CD8-positive, alpha-beta memory T cell (primary cell): ENCODE measurements at regions not wholly inside any gene's neighbourhood (a gene's known extent, or its start where the extent isn't known, plus 50 kb on each side); places are given as distances from the start of the nearest gene placed in this dataset.
"Not testable (repeated sequence)": the region's sequence is repeated elsewhere in the genome, so short reads cannot be mapped to it uniquely, and the experiment has no call there.

Experiments used
- CTCF ChIA-PET: fragments of 350-600 bp; sonication (Branson Sonifier 250); formaldehyde crosslinking; loops from one replicate; lab custom pipeline; 2021; ENCODE audit warnings: antibody characterized with exemption; lab: Charles Lee
- POLR2A ChIA-PET: fragments of 350-600 bp; sonication (Branson Sonifier 250); formaldehyde crosslinking; loops from one replicate; lab custom pipeline; 2021; ENCODE audit warnings: antibody characterized with exemption; lab: Charles Lee
- DNase-seq, 5 donors: peaks; one replicate each; pipeline versions ENCODE4 v3.0.0 to v3.0.0-alpha.2; 2020 to 2022; ENCODE audit warnings: mixed read lengths in 1 of 5
- H3K27ac ChIP-seq: one replicate; pipeline ENCODE4 v1.7.0; 2013; ENCODE audit warnings: low read depth, mild to moderate bottlenecking, low read length, moderate library complexity
- H3K27me3 ChIP-seq: 2 replicates; pipeline ENCODE4 v1.7.0; 2013; ENCODE audit warnings: low read length, mild to moderate bottlenecking; ENCODE audit not compliant: insufficient read depth, poor library complexity, severe bottlenecking
- H3K36me3 ChIP-seq: 2 replicates; pipeline ENCODE4 v1.7.0; 2013; ENCODE audit warnings: mild to moderate bottlenecking, low read length, moderate library complexity; ENCODE audit not compliant: insufficient read depth
- H3K4me1 ChIP-seq: 2 replicates; pipeline ENCODE4 v1.7.0; 2013; ENCODE audit warnings: mild to moderate bottlenecking, low read length, moderate library complexity; ENCODE audit not compliant: insufficient read depth
- H3K4me3 ChIP-seq: 2 replicates; pipeline ENCODE4 v1.7.0; 2013; ENCODE audit warnings: mild to moderate bottlenecking, low read length
- H3K9me3 ChIP-seq: 2 replicates; pipeline ENCODE4 v1.7.0; 2013; ENCODE audit warnings: mild to moderate bottlenecking, low read length
- H3K27ac Mint-ChIP-seq, 8 donors: one replicate each; pipeline ENCODE4 v1.8.0; 2020 to 2021; ENCODE audit warnings: mixed read lengths in 8 of 8, mild to moderate bottlenecking in 6 of 8, inconsistent platforms in 3 of 8, moderate library complexity in 3 of 8
- H3K27me3 Mint-ChIP-seq, 2 donors: one replicate each; pipeline ENCODE4 v1.8.0; 2020 to 2021; ENCODE audit warnings: mixed read lengths in 2 of 2, mild to moderate bottlenecking in 1 of 2, moderate library complexity in 1 of 2
- H3K36me3 Mint-ChIP-seq, 3 donors: one replicate each; pipeline ENCODE4 v1.8.0; 2020 to 2021; ENCODE audit warnings: mixed read lengths in 3 of 3, inconsistent platforms in 1 of 3, mild to moderate bottlenecking in 1 of 3
- H3K4me1 Mint-ChIP-seq, 3 donors: one replicate each; pipeline ENCODE4 v1.8.0; 2020 to 2021; ENCODE audit warnings: mixed read lengths in 3 of 3, inconsistent platforms in 1 of 3, mild to moderate bottlenecking in 1 of 3
- H3K4me3 Mint-ChIP-seq, 7 donors: one replicate each; pipeline ENCODE4 v1.8.0; 2020 to 2021; ENCODE audit warnings: mixed read lengths in 7 of 7, mild to moderate bottlenecking in 6 of 7, moderate library complexity in 4 of 7, inconsistent platforms in 2 of 7
- H3K9me3 Mint-ChIP-seq, 5 donors: one replicate each; pipeline ENCODE4 v1.8.0; 2020 to 2022; ENCODE audit warnings: mixed read lengths in 5 of 5, mild to moderate bottlenecking in 3 of 5, moderate library complexity in 2 of 5, inconsistent platforms in 1 of 5

GRCh38 chr5:118466418-118466817 is 521.9 kb downstream of the DTWD2 start:
- DNase-seq = no peak
- Mint-ChIP-seq H3K4me3 (no peak overlapping the region), H3K27me3 (no peaks in the 10 kb centered on the region), H3K36me3 (no peaks in the 10 kb centered on the region), H3K9me3 (peaks cover 0 to 7% (median 4%) of the 10 kb centered on the region in 5 donors), H3K4me1 (no peaks in the 10 kb centered on the region), H3K27ac (no peak overlapping the region)
- no peaks in the 10 kb centered on the region for H3K9me3 ChIP-seq
- H3K4me3 ChIP-seq = no peak overlapping the region
- no peak overlapping the region for H3K27ac ChIP-seq
- H3K36me3 ChIP-seq = no peaks in the 10 kb centered on the region
- CTCF ChIA-PET = no interaction called here
- POLR2A ChIA-PET = no interaction called here
- no peaks in the 10 kb centered on the region for H3K4me1 ChIP-seq
- no peaks in the 10 kb centered on the region for H3K27me3 ChIP-seq

DNA sequence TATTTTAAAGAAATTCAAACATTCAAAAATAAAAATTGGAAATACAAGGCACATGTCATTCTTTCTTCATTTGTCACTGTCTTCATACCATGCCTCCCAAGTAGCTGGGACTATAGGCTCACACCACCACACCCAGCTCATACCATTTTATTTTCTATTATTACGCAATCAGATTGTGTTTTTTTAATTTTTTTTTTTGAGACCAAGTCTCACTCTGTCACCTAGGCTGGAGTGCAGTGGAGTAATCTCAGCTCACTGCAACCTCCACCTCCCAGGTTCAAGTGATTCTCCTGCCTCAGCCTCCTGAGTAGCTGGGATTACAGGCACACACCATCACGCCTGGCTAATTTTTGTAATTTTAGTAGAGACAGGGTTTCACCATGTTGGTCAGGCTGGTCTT is 526.1 kb downstream of the DTWD2 start:
- POLR2A ChIA-PET, H3K4me1 ChIP-seq, H3K9me3 Mint-ChIP-seq, DNase-seq, H3K4me3 Mint-ChIP-seq, H3K27ac Mint-ChIP-seq, H3K27ac ChIP-seq, H3K9me3 ChIP-seq, CTCF ChIA-PET, H3K27me3 Mint-ChIP-seq, H3K36me3 ChIP-seq, H3K4me3 ChIP-seq, H3K27me3 ChIP-seq, H3K36me3 Mint-ChIP-seq, H3K4me1 Mint-ChIP-seq: not testable (repeated sequence)

DNA sequence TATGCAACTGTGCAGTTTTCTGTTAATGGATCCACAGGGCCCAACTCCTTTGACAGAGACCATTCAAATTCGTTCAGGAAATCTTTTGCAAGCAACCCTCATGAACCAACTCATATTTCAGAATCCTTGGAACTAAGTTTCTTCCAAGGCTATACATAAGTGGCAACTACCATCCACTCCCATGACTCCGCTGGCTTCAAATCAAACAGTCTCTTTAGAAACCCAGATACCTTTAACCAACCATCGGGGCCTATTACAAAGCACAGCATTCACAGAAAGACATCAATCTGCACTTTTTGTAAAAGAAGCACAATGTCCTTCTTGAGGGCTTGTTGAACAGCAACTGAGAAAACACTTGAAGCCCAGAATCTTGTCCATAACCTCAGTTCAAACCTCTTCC is 526.9 kb downstream of the DTWD2 start:
- Histone ChIP-seq H3K4me3 (no peak overlapping the region), H3K27ac (no peak overlapping the region), H3K4me1 (no peaks in the 10 kb centered on the region), H3K27me3 (no peaks in the 10 kb centered on the region), H3K9me3 (no peaks in the 10 kb centered on the region), H3K36me3 (no peaks in the 10 kb centered on the region)
- no peak for DNase-seq
- ChIA-PET CTCF (no interaction called here), POLR2A (no interaction called here)
- H3K36me3 Mint-ChIP-seq = no peaks in the 10 kb centered on the region
- no peaks in the 10 kb centered on the region for H3K4me1 Mint-ChIP-seq
- H3K27ac Mint-ChIP-seq = no peak overlapping the region
- H3K4me3 Mint-ChIP-seq = no peak overlapping the region
- H3K27me3 Mint-ChIP-seq = no peaks in the 10 kb centered on the region
- peaks cover 0 to 5% (median 3%) of the 10 kb centered on the region in 5 donors for H3K9me3 Mint-ChIP-seq

DNA sequence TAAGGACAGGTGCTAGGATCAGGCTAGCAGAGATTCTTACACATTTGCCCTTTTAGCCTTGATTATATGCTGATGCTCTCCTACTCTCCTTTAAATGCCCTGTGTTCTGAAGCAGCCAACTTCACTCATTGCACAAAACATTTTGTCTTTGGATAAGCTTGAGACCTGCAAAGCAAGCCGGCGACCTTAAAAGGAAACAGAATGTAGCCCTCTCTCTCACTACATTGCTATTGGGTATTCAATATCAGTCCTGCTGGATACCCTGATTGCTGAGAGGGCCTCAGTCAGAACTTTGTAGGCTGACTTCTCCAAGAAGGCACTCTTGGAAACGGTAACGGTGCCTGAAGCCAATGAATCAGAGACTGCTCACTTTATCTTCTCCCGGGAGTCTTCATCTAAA is 528.9 kb downstream of the DTWD2 start:
- H3K27me3 Mint-ChIP-seq = no peaks in the 10 kb centered on the region
- no peaks in the 10 kb centered on the region for H3K36me3 ChIP-seq
- no peak overlapping the region for H3K27ac Mint-ChIP-seq
- no peak overlapping the region for H3K27ac ChIP-seq
- H3K9me3 Mint-ChIP-seq = peaks cover 0 to 5% (median 3%) of the 10 kb centered on the region in 5 donors
- H3K36me3 Mint-ChIP-seq = no peaks in the 10 kb centered on the region
- POLR2A ChIA-PET = no interaction called here
- no peaks in the 10 kb centered on the region for H3K4me1 Mint-ChIP-seq
- DNase-seq = no peak
- no peaks in the 10 kb centered on the region for H3K9me3 ChIP-seq
- CTCF ChIA-PET = no interaction called here
- H3K4me3 Mint-ChIP-seq = no peak overlapping the region
- no peaks in the 10 kb centered on the region for H3K4me1 ChIP-seq
- no peaks in the 10 kb centered on the region for H3K27me3 ChIP-seq
- H3K4me3 ChIP-seq = no peak overlapping the region

- no peaks in the 10 kb centered on the region for H3K4me1 ChIP-seq
- no peaks in the 10 kb centered on the region for H3K9me3 ChIP-seq
- Mint-ChIP-seq H3K27me3 (no peaks in the 10 kb centered on the region), H3K36me3 (no peaks in the 10 kb centered on the region), H3K4me1 (no peaks in the 10 kb centered on the region), H3K4me3 (no peak overlapping the region), H3K27ac (no peak overlapping the region), H3K9me3 (peaks cover 0 to 2% (median 0%) of the 10 kb centered on the region in 5 donors)
- H3K27me3 ChIP-seq = no peaks in the 10 kb centered on the region
- H3K4me3 ChIP-seq = no peak overlapping the region
- CTCF ChIA-PET = no interaction called here
- no peak overlapping the region for H3K27ac ChIP-seq
- H3K36me3 ChIP-seq = no peaks in the 10 kb centered on the region
- POLR2A ChIA-PET = no interaction called here
- no peak for DNase-seq
Measured at GRCh38 chr5:118456085-118456484, 532.3 kb downstream of the DTWD2 start.

DNA sequence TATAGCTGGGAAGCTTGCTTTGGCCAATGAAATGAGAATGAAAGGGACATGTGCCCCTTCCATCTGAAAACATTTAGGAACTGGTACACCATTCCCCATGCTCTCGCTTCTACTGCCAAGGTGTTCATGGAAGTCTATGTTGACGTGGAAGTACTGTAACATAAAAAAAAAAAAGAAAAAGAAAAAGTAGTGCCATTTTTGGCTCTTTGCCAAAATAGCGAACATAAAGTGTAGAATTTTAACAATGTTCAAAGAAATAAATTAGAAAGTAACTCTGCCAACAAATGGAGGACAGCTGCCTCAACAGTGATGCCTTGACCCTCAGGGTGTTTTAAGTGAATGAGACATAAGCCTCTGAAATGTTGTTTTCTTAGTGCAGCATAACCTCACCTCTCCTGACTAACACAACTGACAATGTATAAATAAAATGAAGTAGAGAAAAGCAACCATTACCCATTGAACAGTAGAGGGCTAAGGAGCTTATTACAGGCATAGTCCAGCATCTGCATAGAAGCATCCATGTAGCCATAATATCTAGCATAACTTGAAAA is 536.6 kb downstream of the DTWD2 start:
- ChIA-PET POLR2A (no interaction called here), CTCF (no interaction called here)
- Histone ChIP-seq H3K27me3 (no peaks in the 10 kb centered on the region), H3K36me3 (no peaks in the 10 kb centered on the region), H3K4me1 (no peaks in the 10 kb centered on the region), H3K27ac (no peak overlapping the region), H3K4me3 (no peak overlapping the region), H3K9me3 (no peaks in the 10 kb centered on the region)
- no peak overlapping the region for H3K27ac Mint-ChIP-seq
- no peaks in the 10 kb centered on the region for H3K4me1 Mint-ChIP-seq
- DNase-seq = no peak
- no peaks in the 10 kb centered on the region for H3K27me3 Mint-ChIP-seq
- H3K9me3 Mint-ChIP-seq = peaks cover 0 to under 1% (median 0%) of the 10 kb centered on the region in 5 donors
- no peaks in the 10 kb centered on the region for H3K36me3 Mint-ChIP-seq
- no peak overlapping the region for H3K4me3 Mint-ChIP-seq

- POLR2A ChIA-PET = no interaction called here
- H3K27me3 Mint-ChIP-seq = no peaks in the 10 kb centered on the region
- DNase-seq = no peak
- CTCF ChIA-PET = no interaction called here
- H3K27me3 ChIP-seq = no peaks in the 10 kb centered on the region
- no peaks in the 10 kb centered on the region for H3K36me3 ChIP-seq
- H3K9me3 Mint-ChIP-seq = no peaks in the 10 kb centered on the region
- no peaks in the 10 kb centered on the region for H3K4me1 Mint-ChIP-seq
- no peak overlapping the region for H3K4me3 ChIP-seq
- no peaks in the 10 kb centered on the region for H3K4me1 ChIP-seq
- no peaks in the 10 kb centered on the region for H3K36me3 Mint-ChIP-seq
- no peak overlapping the region for H3K4me3 Mint-ChIP-seq
- H3K27ac Mint-ChIP-seq = no peak overlapping the region
- no peaks in the 10 kb centered on the region for H3K9me3 ChIP-seq
- H3K27ac ChIP-seq = no peak overlapping the region
Measured at GRCh38 chr5:118450554-118451332, 537.6 kb downstream of the DTWD2 start.

GRCh38 chr5:118447350-118447749 is 541.0 kb downstream of the DTWD2 start:
- no peak overlapping the region for H3K27ac ChIP-seq
- ChIA-PET POLR2A (no interaction called here), CTCF (no interaction called here)
- Mint-ChIP-seq H3K9me3 (no peaks in the 10 kb centered on the region), H3K36me3 (no peaks in the 10 kb centered on the region), H3K27me3 (no peaks in the 10 kb centered on the region), H3K27ac (no peak overlapping the region), H3K4me3 (no peak overlapping the region), H3K4me1 (no peaks in the 10 kb centered on the region)
- DNase-seq = no peak
- H3K4me3 ChIP-seq = no peak overlapping the region
- H3K4me1 ChIP-seq = no peaks in the 10 kb centered on the region
- H3K36me3 ChIP-seq = no peaks in the 10 kb centered on the region
- H3K9me3 ChIP-seq = no peaks in the 10 kb centered on the region
- no peaks in the 10 kb centered on the region for H3K27me3 ChIP-seq
